WERI-Rb-1 (cell line): ENCODE measurements at regions not wholly inside any gene's neighbourhood (a gene's known extent, or its start where the extent isn't known, plus 50 kb on each side); places are given as distances from the start of the nearest gene placed in this dataset.

Experiments
- DNase-seq: peaks from one replicate; pipeline ENCODE4 v3.0.0-alpha.2; 2020
- H3K27ac ChIP-seq: fragments of 250-450 bp; sonication (Bioruptor Pico); 2 replicates; pipeline ENCODE4 v1.5.1; 2020; ENCODE audit warnings: mild to moderate bottlenecking, moderate library complexity
- H3K27me3 ChIP-seq: fragments of 250-450 bp; sonication (Bioruptor Pico); 2 replicates; pipeline ENCODE4 v1.5.1; 2021; ENCODE audit warnings: mild to moderate bottlenecking, low read depth, moderate library complexity; ENCODE audit not compliant: insufficient read depth, severe bottlenecking
- H3K36me3 ChIP-seq: fragments of 250-450 bp; sonication (Bioruptor Pico); 2 replicates; pipeline ENCODE4 v1.5.1; 2020; ENCODE audit warnings: mild to moderate bottlenecking, moderate library complexity
- H3K4me3 ChIP-seq: 2 replicates; pipeline ENCODE4 v1.5.1; 2011; ENCODE audit warnings: low read depth, mild to moderate bottlenecking, control low read depth, low read length
- H3K9me3 ChIP-seq: fragments of 250-450 bp; sonication (Bioruptor Pico); 2 replicates; pipeline ENCODE4 v1.5.1; 2021; ENCODE audit warnings: mild to moderate bottlenecking, moderate library complexity; ENCODE audit not compliant: severe bottlenecking
- TF ChIP-seq, protein P1 (sequence below): IDR thresholded peaks from 2 replicates; pipeline ENCODE4 v1.5.1; 2011; ENCODE audit warnings: low read depth, mild to moderate bottlenecking, control low read depth, inconsistent platforms, low read length

DNA sequence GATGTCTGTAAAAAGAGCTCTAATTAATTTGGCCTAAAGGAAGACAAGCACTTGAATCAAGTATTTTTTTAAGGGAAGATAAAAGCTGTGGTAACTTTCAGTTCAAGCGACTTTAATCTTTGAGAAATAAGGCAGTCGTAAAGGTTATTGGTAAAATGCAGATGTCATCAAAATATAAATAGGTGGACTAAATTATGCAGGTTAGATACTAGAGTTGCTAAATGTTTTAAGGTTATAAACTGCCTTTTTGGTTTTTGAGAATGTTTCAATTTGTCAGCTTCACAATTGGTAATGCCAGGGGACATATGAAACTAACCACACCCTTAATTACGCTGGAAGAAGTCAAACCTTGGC, 159.5 kb upstream of the OLIG3 start:
- Histone ChIP-seq H3K27ac (no peak overlapping the region), H3K4me3 (no peak overlapping the region), H3K27me3 (no peaks in the 10 kb centered on the region), H3K9me3 (peaks cover 19% of the 10 kb centered on the region), H3K36me3 (no peaks in the 10 kb centered on the region)
- no peak for DNase-seq
- TF ChIP-seq, protein P1, sequence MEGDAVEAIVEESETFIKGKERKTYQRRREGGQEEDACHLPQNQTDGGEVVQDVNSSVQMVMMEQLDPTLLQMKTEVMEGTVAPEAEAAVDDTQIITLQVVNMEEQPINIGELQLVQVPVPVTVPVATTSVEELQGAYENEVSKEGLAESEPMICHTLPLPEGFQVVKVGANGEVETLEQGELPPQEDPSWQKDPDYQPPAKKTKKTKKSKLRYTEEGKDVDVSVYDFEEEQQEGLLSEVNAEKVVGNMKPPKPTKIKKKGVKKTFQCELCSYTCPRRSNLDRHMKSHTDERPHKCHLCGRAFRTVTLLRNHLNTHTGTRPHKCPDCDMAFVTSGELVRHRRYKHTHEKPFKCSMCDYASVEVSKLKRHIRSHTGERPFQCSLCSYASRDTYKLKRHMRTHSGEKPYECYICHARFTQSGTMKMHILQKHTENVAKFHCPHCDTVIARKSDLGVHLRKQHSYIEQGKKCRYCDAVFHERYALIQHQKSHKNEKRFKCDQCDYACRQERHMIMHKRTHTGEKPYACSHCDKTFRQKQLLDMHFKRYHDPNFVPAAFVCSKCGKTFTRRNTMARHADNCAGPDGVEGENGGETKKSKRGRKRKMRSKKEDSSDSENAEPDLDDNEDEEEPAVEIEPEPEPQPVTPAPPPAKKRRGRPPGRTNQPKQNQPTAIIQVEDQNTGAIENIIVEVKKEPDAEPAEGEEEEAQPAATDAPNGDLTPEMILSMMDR: no peak

DNA sequence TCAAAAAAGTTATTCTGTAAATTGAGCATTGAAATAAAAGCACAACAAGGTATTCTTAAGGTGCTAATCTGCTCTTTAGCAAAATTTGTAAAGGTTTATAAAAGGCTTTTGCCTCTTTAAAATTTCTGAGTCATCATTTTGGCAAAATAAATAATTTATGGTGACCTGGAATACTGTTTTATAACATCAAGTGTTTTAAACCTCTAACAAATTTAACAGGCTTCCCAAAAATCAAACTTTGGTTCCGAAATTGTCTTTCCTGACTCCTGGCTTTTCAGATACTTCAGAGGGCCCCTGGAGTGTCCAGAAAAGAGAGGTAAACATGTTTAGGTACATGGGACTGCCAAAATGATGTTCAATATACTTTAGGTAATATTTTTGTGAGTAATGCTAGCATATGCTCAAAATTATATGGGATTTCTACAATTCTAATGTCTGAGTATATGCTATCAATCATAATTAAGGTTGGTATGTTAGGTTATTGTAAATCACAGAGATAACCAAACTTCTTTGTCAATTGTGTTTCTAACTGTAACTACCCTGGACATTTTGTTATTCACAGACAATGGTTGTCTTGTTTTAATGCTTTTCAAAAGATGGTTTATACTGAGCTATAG, 160.3 kb upstream of the OLIG3 start:
- H3K27ac ChIP-seq: no peak overlapping the region
- no peak for DNase-seq
- H3K4me3 ChIP-seq: no peak overlapping the region
- H3K27me3 ChIP-seq: no peaks in the 10 kb centered on the region
- TF ChIP-seq, protein P1: no peak
- H3K9me3 ChIP-seq: peaks cover 19% of the 10 kb centered on the region
- no peaks in the 10 kb centered on the region for H3K36me3 ChIP-seq

DNA sequence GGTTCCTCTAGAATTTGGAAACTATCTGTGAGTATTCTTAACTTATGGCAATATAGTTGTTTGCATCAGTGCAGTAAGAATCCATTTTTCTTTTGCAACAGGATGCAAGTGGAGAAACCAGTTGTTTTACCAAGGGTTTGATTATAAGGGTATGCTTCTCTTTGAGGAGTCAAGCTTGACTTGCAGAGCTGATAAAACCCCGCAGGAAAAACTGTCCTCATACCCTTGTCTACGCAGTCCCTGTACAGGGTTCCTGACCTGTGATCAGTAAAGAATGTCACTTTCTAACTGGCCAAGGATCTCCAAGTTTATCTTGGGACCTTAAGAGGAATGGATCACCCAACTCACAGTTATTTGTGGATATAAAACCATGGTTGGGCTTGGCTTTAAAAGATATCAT, 161.1 kb upstream of the OLIG3 start:
- Histone ChIP-seq H3K9me3 (peaks cover 19% of the 10 kb centered on the region), H3K4me3 (no peak overlapping the region), H3K36me3 (no peaks in the 10 kb centered on the region), H3K27me3 (no peaks in the 10 kb centered on the region), H3K27ac (no peak overlapping the region)
- TF ChIP-seq, protein P1: no peak
- no peak for DNase-seq

DNA sequence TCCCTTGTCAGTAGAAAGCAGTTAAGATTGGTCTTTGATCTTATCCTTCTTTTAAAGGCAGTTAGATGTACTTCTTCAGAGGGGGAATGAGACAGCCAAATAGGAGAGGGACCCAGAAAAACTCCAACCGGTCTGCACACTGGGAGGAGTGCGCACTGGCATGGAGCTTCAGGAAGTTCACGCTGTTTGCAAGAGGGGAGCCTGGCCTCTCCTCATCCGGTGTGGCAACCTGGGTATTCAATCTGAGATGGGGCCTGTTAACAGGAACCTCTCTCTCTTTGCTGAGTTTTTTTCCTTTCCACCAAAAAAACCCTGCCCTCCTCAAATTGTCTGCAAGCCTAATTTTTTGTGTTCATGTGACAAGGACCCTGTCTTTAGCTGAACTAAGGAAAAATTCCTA, 162.5 kb upstream of the OLIG3 start:
- Histone ChIP-seq H3K36me3 (no peaks in the 10 kb centered on the region), H3K9me3 (peaks cover 19% of the 10 kb centered on the region), H3K27ac (no peak overlapping the region), H3K27me3 (no peaks in the 10 kb centered on the region), H3K4me3 (no peak overlapping the region)
- TF ChIP-seq, protein P1: no peak
- DNase-seq: no peak

DNA sequence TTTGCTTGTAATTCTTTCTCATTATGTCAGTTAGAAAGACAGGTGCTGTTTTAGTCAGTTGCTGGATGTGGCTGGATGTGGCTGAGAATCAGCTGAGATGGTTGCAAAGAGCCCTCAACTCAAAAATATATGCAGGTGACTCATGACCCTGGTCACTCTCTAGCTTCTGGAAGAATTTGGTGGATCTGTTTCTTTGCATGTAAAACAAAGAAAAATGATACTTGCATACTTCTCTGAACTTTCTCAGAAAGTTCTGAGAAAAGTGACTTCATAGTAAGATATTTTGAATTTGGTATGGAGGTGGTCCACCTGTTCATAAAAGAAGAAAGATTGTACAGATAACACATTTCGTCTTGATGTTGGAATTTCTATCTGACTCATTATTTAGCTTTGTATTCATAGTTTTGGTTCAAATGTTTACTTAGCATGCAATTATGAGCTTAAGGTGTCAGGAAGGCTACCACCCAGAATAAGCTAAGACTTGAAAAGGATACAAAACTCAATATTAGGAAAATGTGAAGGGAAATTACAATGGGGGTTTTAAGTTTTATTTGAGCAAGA, 163.2 kb upstream of the OLIG3 start:
- no peak overlapping the region for H3K4me3 ChIP-seq
- TF ChIP-seq, protein P1: no peak
- no peak for DNase-seq
- no peak overlapping the region for H3K27ac ChIP-seq
- peaks cover 19% of the 10 kb centered on the region for H3K9me3 ChIP-seq
- no peaks in the 10 kb centered on the region for H3K36me3 ChIP-seq
- H3K27me3 ChIP-seq: no peaks in the 10 kb centered on the region

DNA sequence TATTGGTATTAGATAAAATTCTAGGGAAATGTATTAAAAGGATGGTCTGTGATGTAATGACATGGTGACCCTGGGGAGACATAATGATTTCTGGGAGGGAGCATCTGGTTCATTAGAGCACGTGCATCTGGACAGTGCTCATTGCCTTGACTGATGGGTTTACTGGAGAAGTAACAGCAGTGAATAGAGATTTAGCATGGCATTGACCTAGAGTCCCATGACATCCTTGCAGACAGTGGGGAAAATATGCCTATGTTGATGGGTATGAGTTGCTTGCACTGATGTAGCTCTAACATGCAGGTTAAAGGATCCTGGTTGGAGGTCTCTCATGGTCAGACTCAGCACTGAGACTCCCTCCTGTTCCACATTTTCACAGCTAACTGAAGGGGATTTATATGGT, 164.1 kb upstream of the OLIG3 start:
- no peaks in the 10 kb centered on the region for H3K36me3 ChIP-seq
- H3K4me3 ChIP-seq: no peak overlapping the region
- no peak for DNase-seq
- H3K27me3 ChIP-seq: no peaks in the 10 kb centered on the region
- H3K27ac ChIP-seq: no peak overlapping the region
- peaks cover 15% of the 10 kb centered on the region for H3K9me3 ChIP-seq
- TF ChIP-seq, protein P1: no peak
